ENCODE measurements at regions not wholly inside any gene's neighbourhood (a gene's known extent, or its start where the extent isn't known, plus 50 kb on each side); places are given as distances from the start of the nearest gene placed in this dataset.

DNA sequence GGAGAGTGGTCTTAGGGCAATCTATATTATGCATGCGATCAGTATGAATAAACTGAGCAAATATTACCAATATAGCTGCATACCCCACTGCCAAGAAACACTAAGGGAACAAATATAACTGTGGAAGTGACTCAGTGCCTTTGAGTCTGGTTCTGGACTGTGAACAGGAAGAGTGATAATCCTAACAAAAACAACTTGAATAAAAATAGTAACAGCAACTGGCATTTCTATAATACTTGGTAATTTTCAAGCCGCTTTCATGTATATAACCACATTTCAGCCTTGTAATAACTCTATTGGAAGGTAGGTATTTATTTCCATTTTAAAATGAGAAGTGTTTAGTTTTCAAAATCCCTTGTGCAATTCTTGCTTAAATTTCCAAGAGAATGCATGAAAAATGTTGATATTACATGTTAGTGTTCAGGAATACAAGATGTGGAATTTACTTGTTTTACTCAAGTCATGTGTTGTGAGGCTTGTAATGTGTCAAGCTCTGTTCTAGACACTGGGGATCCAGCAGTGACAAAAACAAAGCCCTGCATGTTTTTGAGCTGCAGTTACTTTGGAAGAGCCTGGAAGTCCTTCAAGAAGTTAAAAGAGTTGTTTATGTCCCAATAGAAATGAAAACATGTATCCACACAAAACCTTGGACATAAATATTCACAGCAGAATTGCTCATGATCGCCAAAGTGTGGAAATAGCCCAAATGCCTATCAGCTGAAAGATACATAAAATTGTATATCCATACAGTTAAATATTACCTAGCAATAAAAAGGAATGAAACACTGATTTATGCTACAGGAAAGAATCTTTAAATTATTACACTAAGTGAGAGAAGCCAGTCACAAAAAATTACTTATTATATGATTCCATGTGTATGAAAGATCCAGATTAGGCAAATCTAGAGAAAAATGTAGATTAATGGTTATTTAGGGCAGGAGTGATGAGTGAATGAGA, 338.1 kb upstream of the TMEM132C start:
- no peak overlapping the region for H3K4me3 ChIP-seq (ENCODE audit: low read depth, low read length)
- TF ChIP-seq, protein P1, sequence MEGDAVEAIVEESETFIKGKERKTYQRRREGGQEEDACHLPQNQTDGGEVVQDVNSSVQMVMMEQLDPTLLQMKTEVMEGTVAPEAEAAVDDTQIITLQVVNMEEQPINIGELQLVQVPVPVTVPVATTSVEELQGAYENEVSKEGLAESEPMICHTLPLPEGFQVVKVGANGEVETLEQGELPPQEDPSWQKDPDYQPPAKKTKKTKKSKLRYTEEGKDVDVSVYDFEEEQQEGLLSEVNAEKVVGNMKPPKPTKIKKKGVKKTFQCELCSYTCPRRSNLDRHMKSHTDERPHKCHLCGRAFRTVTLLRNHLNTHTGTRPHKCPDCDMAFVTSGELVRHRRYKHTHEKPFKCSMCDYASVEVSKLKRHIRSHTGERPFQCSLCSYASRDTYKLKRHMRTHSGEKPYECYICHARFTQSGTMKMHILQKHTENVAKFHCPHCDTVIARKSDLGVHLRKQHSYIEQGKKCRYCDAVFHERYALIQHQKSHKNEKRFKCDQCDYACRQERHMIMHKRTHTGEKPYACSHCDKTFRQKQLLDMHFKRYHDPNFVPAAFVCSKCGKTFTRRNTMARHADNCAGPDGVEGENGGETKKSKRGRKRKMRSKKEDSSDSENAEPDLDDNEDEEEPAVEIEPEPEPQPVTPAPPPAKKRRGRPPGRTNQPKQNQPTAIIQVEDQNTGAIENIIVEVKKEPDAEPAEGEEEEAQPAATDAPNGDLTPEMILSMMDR (IDR thresholded peaks at IDR 0.05; ENCODE audit: borderline replicate concordance, insufficient read depth, low read depth, low read length), result no peak

DNA sequence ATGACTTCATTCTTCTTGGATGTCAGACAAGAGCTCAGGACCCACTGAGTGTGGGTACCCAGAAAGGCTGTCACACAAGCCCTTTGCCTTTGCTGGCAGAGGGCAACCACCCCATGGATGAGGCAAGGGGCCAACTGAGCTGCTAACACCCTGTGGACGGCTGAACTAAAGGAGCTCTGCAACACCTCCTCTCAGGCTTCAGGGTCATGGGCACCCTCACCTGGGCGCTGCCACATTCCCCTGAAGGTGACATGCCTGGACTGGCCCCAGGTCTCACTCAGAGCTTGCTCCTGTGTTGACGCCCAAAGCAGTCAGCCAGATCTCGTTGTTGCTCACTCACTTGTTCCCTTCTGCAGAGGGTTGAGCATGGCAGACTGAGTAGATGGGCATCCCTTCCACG, 336.8 kb upstream of the TMEM132C start:
- no peak overlapping the region for H3K4me3 ChIP-seq (ENCODE audit: low read depth, low read length)
- TF ChIP-seq, protein P1 (IDR thresholded peaks at IDR 0.05; ENCODE audit: borderline replicate concordance, insufficient read depth, low read depth, low read length), result no peak

DNA sequence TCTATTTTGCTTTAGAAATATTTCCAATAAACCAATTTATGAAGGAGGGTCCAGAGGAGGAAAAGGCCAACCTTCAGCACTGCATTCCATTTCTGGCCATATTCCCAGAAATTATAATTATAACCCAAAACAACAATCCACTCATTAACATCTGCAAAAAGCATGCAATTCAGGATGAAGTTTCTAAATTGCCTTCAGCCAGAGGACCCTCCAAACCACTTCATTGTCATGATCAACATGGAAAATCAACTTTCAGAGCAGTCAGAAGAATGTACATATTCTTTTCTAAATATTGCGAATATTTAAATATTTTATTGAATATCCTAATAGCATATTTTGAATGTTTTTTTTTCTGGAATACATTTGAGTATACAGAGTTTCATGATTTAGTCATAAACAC, 332.6 kb upstream of the TMEM132C start:
- TF ChIP-seq, protein P1 (IDR thresholded peaks at IDR 0.05; ENCODE audit: borderline replicate concordance, insufficient read depth, low read depth, low read length), result no peak
- no peak overlapping the region for H3K4me3 ChIP-seq (ENCODE audit: low read depth, low read length)

DNA sequence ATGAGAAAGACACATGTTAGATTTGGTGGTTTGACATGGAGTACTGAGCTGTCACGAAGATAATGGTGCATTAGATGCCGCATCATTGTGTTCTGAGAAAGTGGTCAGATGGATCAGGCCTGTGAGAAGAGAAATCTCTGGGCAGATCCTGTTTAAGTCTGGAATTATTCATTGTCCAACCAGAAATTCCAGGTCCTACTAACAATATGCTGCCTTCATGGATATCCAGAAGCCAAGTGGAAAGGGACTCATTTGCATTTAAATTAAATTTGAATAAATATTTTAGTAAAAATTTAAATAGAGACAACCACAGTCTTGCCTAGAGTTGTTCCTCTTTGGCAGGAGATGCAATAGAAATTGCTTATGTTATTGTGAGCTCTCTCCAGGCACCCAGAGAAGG, 330.5 kb upstream of the TMEM132C start:
- TF ChIP-seq, protein P1 (IDR thresholded peaks at IDR 0.05; ENCODE audit: borderline replicate concordance, insufficient read depth, low read depth, low read length), result no peak
- no peak overlapping the region for H3K4me3 ChIP-seq (ENCODE audit: low read depth, low read length)

DNA sequence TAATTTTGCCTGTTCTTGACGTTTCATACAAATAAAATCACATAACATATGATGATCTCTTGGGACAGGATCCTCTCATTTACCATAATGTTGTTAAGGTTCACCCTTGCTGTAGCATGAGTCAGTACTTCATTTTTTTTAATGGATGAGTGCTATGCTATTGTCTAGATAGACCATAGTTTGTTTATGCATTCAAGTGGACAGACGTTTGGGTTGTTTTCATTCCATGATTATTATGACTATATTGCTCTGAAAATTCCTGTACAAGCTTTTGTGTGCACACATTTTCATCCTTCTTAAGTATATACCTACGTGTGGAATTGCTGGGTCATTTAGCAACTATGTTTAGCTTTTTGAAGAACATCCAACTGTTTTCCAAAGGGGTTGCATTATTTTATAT, 325.6 kb upstream of the TMEM132C start:
- no peak overlapping the region for H3K4me3 ChIP-seq (ENCODE audit: low read depth, low read length)
- TF ChIP-seq, protein P1 (IDR thresholded peaks at IDR 0.05; ENCODE audit: borderline replicate concordance, insufficient read depth, low read depth, low read length), result no peak

DNA sequence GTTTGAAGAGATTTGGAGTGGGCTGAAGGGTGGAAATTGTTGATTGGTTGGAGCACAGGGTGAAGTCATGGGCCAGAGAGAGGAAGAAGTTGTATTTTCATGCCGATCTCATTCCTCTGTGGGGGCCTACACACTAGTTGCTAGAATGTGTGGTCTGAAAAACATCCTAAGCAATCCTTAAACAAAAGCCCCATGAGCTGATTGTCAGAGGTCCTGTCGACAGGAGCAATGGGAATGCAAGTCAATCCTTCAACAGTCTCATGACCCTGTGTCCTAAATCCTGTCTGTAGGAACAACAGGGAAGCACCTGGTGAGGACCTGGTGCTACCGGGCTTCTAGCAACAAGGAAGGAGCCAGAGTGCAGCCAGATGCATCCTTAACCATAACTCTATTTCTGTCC, 324.0 kb upstream of the TMEM132C start:
- TF ChIP-seq, protein P1 (IDR thresholded peaks at IDR 0.05; ENCODE audit: borderline replicate concordance, insufficient read depth, low read depth, low read length), result no peak
- no peak overlapping the region for H3K4me3 ChIP-seq (ENCODE audit: low read depth, low read length)

Measured in GM12875 (cell line).